Lung (tissue), 11 donors: ENCODE measurements at regions not wholly inside any gene's neighbourhood (a gene's known extent, or its start where the extent isn't known, plus 50 kb on each side); places are given as distances from the start of the nearest gene placed in this dataset.

Source experiments
- ATAC-seq: fragments of 200-7000 bp; cut with Tn5 transposase; one replicate; pipeline ENCODE4 v1.9.1; 2020; ENCODE audit warnings: moderate number of reproducible peaks; ENCODE audit not compliant: insufficient read depth, low FRiP score
- DNase-seq, 3 donors: peaks; one replicate each; pipeline ENCODE4 v3.0.0-alpha.2; 2013 to 2017
- H3K27ac ChIP-seq, 2 donors: one replicate each; pipeline ENCODE4 v1.5.1; 2013; ENCODE audit warnings: mild to moderate bottlenecking in 2 of 2, moderate library complexity in 2 of 2, control low read depth in 1 of 2, inconsistent platforms in 1 of 2, low read depth in 1 of 2, low read length in 1 of 2
- H3K27me3 ChIP-seq, 3 donors: one replicate each; pipeline ENCODE4 v1.5.1; 2013; ENCODE audit warnings: low read length in 2 of 3; ENCODE audit not compliant: control insufficient read depth in 3 of 3, insufficient read depth in 3 of 3
- H3K36me3 ChIP-seq, 4 donors: one replicate each; pipeline ENCODE4 v1.5.1; 2013; ENCODE audit warnings: low read length in 4 of 4, mild to moderate bottlenecking in 1 of 4, moderate library complexity in 1 of 4; ENCODE audit not compliant: control insufficient read depth in 4 of 4, insufficient read depth in 4 of 4
- H3K4me1 ChIP-seq, 5 donors: one replicate each; pipeline ENCODE4 v1.5.1; 2013; ENCODE audit warnings: low read length in 5 of 5, mild to moderate bottlenecking in 2 of 5, moderate library complexity in 1 of 5; ENCODE audit not compliant: control insufficient read depth in 5 of 5, insufficient read depth in 5 of 5
- H3K4me3 ChIP-seq: one replicate; pipeline ENCODE4 v1.5.1; 2013; ENCODE audit warnings: mild to moderate bottlenecking, control low read depth, moderate library complexity
- H3K9ac ChIP-seq, 2 donors: one replicate each; pipeline ENCODE4 v1.5.1; 2013; ENCODE audit warnings: low read length in 2 of 2, control low read depth in 1 of 2; ENCODE audit not compliant: insufficient read depth in 1 of 2
- H3K9me3 ChIP-seq, 4 donors: one replicate each; pipeline ENCODE4 v1.5.1; 2013; ENCODE audit warnings: low read length in 3 of 4, mild to moderate bottlenecking in 1 of 4, moderate library complexity in 1 of 4; ENCODE audit not compliant: control insufficient read depth in 4 of 4, insufficient read depth in 3 of 4
- WGBS, 2 donors: extraction: QIAGEN DNeasy Blood & Tissue Kit; methylation state at CpG; one replicate each; pipeline ENCODE4 v1.1.7; 2013; 5-methylcytosine and 5-hydroxymethylcytosine counted together
- TF ChIP-seq, protein P1 (sequence below): IDR thresholded peaks from 2 replicates; pipeline ENCODE4 v1.5.1; 2012; ENCODE audit warnings: mild to moderate bottlenecking; ENCODE audit errors: control extremely low read depth, extremely low read depth
- donor health status: control.
- donor health status: control.
- donor health status: Bipolar disorder and iron deficiency.
- donor health status: healthy.
- donor health status: DM: yes; HTN: yes; CAD: no.

DNA sequence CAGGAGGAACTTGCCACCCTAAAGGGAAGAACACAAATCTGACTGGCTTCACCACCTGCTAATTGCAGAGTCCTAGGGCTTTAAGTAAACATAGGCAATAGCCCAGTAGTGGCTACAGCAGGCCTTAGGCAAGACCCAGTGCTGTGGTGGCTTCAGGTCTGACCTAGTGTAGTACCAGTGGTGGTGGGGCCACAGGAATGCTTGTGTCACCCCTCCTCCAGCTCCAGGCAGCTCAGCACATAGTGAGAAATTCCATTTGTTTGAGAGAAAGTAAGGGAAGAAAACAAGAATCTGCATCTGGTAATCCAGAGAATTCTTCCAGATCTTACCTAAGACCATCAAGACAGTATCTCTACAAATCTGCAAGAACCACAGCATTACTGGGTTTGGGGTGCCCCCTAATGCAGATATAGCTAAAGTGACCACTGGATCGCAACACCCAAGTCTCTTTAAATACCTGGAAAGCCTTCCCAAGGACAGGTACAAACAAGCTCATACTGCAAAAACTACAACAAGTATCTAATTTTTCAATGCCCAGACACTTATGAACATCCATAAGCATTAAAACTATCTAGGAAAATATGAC, 102.6 kb upstream of the TRPM3 start:
- WGBS, 2 donors: 79 to 92% methylated on average over 1 of the region's 1 CpG

DNA sequence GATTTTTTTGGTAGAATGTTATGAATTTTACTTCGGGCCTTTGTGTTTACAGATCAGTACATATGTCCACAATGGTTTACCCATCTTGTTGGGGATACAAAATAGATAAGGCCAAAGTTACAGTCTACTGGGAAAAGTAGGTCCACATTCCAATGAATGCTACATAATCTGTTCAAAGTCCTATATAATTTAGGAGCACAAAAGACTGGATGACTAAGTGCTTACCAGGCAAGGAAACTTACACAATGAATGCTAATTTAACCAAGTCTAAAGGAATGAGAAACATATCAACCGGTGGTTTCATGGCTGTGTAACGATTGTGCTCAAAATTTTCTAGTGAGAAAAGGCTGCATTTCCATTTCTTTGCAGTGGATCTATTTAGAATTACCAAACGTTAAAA, 97.4 kb upstream of the TRPM3 start:
- no peak overlapping the region for H3K27ac ChIP-seq
- WGBS, 2 donors: 72 to 76% methylated on average over 4 of the region's 4 CpGs
- ATAC-seq: no peak
- peaks cover 0 to 1% (median 0%) of the 10 kb centered on the region in 4 donors for H3K9me3 ChIP-seq
- H3K36me3 ChIP-seq: no peaks in the 10 kb centered on the region
- DNase-seq: no peak
- H3K27me3 ChIP-seq: no peaks in the 10 kb centered on the region
- H3K4me3 ChIP-seq: no peak overlapping the region
- H3K9ac ChIP-seq: no peak overlapping the region
- TF ChIP-seq, protein P1, sequence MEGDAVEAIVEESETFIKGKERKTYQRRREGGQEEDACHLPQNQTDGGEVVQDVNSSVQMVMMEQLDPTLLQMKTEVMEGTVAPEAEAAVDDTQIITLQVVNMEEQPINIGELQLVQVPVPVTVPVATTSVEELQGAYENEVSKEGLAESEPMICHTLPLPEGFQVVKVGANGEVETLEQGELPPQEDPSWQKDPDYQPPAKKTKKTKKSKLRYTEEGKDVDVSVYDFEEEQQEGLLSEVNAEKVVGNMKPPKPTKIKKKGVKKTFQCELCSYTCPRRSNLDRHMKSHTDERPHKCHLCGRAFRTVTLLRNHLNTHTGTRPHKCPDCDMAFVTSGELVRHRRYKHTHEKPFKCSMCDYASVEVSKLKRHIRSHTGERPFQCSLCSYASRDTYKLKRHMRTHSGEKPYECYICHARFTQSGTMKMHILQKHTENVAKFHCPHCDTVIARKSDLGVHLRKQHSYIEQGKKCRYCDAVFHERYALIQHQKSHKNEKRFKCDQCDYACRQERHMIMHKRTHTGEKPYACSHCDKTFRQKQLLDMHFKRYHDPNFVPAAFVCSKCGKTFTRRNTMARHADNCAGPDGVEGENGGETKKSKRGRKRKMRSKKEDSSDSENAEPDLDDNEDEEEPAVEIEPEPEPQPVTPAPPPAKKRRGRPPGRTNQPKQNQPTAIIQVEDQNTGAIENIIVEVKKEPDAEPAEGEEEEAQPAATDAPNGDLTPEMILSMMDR: no peak
- no peaks in the 10 kb centered on the region for H3K4me1 ChIP-seq

More for the DNA sequence above, 102.6 kb upstream of the TRPM3 start:
- H3K36me3 ChIP-seq: no peaks in the 10 kb centered on the region
- DNase-seq (peak in 1 of 3 donors; percentile 21), ATAC-seq (no peak)
- no peak overlapping the region for H3K9ac ChIP-seq
- H3K27me3 ChIP-seq: no peaks in the 10 kb centered on the region
- H3K27ac ChIP-seq: no peak overlapping the region
- H3K4me3 ChIP-seq: no peak overlapping the region
- H3K4me1 ChIP-seq: no peaks in the 10 kb centered on the region
- TF ChIP-seq, protein P1: no peak
- H3K9me3 ChIP-seq: peaks cover 0 to 1% (median 0%) of the 10 kb centered on the region in 4 donors

DNA sequence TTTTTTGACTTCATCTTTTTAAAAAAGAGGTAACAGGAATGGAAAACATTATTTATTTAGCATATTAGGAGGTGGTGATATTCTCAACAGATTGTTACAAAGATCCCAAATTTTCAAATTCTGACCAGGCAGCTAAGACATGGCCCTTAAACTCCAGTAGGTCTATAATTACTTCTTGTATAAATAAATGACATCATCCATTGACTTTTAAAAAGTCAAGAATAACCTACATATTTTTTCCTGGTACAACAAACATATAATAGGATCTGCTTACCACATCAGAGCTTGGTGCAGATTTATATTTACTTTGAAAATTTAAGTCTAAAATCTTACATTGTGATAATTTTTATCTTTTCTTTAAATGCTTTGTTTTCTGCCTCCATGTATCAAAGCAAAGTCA, 92.2 kb upstream of the TRPM3 start:
- TF ChIP-seq, protein P1: no peak
- H3K27ac ChIP-seq: no peak overlapping the region
- peaks cover 0 to 2% (median 0%) of the 10 kb centered on the region in 4 donors for H3K9me3 ChIP-seq
- no peak overlapping the region for H3K4me3 ChIP-seq
- no peak overlapping the region for H3K9ac ChIP-seq
- H3K4me1 ChIP-seq: no peaks in the 10 kb centered on the region
- H3K36me3 ChIP-seq: no peaks in the 10 kb centered on the region
- no peak for ATAC-seq
- DNase-seq: no peak
- no peaks in the 10 kb centered on the region for H3K27me3 ChIP-seq

DNA sequence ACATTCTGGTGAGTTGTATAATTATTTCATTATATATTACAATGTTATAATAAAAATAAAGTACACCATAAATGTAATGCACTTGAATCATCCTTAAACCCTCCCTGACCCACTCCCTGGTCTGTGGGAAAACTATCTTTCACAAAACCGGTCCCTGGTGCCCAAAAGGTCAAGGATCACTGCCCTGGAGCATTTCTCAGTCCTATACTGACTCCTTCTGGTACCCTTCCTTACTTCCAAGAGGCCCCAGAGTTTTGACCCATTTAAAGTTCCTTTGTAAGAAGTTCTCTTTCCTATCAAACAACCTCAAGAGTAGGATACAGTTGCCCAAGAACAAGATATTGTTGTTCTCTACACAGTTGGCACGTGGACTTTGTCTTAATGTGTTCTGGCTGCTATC, 88.9 kb upstream of the TRPM3 start:
- Histone ChIP-seq H3K4me1 (no peaks in the 10 kb centered on the region), H3K27me3 (no peaks in the 10 kb centered on the region), H3K4me3 (no peak overlapping the region), H3K27ac (no peak overlapping the region), H3K9ac (no peak overlapping the region), H3K9me3 (peaks cover 0 to 2% (median 0%) of the 10 kb centered on the region in 4 donors), H3K36me3 (no peaks in the 10 kb centered on the region)
- 68 to 69% methylated on average over 2 of the region's 2 CpGs for WGBS, 2 donors
- TF ChIP-seq, protein P1: no peak
- ATAC-seq (no peak), DNase-seq (no peak)
